ENCODE measurements at regions not wholly inside any gene's neighbourhood (a gene's known extent, or its start where the extent isn't known, plus 50 kb on each side); places are given as distances from the start of the nearest gene placed in this dataset.

GRCh38 chr3:56919137-56919796 is 117.5 kb upstream of the ARHGEF3 start:
- TF ChIP-seq CTCF (IDR thresholded peaks at IDR 0.05; ENCODE audit: borderline replicate concordance, extremely low read depth, low read length, poor library complexity, severe bottlenecking) (peak; percentile 17), EZH2 (IDR thresholded peaks at IDR 0.05; ENCODE audit: borderline replicate concordance, low read depth, low read length, severe bottlenecking) (no peak)
